Activated CD4-positive, alpha-beta T cell treated with anti-CD3 and anti-CD28 coated beads, Interleukin-2, Interleukin-4, amounts not matched to agents 100 ng/mL and 50 ng/mL, durations not matched to agents 16 hours and 8 hours (primary cell): ENCODE measurements at regions not wholly inside any gene's neighbourhood (a gene's known extent, or its start where the extent isn't known, plus 50 kb on each side); places are given as distances from the start of the nearest gene placed in this dataset.
"Not testable (repeated sequence)": the region's sequence is repeated elsewhere in the genome, so short reads cannot be mapped to it uniquely, and the experiment has no call there.

Experiments
- DNase-seq: peaks from one replicate; pipeline ENCODE4 v3.0.0-alpha.2; 2020; ENCODE audit warnings: low spot score

DNA sequence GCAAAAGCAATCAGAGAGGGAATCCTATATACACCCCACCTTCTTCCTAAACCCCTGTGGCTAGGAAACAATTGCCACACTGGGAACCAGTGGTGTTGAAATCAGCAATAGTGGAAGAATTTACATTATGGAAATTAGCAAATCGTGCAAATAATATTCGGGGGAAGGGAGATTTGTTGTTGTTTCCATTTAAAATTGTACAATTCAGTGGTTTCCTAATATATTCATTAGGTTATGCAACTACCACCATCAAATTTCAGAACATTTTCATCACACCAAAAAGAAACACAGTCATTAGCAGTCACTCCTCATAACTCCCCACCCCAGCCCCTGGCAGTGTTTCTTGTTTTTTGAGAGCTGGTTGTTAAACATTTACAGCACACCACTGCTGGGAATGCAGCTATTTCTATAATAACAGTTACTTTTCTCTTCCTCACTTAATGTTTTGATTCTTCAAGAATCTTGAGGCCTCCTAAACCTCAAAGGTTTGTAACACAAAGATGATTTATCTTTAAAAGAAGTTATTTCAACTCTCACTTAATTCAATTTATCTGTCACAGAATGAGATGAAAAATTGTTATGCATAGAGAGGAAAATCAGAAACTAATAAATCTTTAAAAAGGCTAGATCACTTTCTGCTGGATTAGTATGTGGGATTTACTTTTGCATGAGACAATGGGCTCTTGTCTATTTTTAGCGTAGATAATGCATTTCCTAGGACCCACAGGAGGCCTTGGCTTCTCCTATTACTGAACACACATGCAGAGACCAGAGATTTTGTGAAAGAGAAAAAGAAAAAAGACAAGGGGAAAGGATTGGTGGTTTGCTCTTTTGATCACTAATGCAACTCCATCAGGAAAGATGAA, 91.8 kb upstream of the DAPK1 start:
- no peak for DNase-seq

GRCh38 chr9:87406543-87407166, 91.0 kb upstream of the DAPK1 start:
- no peak for DNase-seq

GRCh38 chr9:87410047-87411005, 87.3 kb upstream of the DAPK1 start:
- DNase-seq, result not testable (repeated sequence)

DNA sequence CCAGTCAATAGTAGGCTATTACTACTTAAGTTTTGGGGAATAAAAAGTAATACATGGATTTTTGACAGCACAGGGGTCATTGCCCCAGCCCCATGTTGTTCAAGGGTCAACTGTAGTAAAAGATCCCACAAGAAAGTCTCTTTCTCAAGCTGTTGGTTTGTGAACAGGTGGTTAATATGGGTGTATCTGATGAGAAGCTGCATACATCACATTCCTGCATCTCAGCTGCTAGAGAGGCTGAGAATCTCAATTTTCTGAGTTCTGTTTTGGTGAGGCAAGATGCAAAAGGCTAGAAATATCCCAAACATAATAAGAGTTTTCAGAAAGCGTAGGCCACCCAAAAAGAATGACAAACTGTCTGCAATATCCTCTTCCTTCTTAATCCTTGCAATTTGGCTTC, 76.8 kb upstream of the DAPK1 start:
- no peak for DNase-seq

- DNase-seq, result no peak
Measured at GRCh38 chr9:87421734-87422133, 75.9 kb upstream of the DAPK1 start.

DNA sequence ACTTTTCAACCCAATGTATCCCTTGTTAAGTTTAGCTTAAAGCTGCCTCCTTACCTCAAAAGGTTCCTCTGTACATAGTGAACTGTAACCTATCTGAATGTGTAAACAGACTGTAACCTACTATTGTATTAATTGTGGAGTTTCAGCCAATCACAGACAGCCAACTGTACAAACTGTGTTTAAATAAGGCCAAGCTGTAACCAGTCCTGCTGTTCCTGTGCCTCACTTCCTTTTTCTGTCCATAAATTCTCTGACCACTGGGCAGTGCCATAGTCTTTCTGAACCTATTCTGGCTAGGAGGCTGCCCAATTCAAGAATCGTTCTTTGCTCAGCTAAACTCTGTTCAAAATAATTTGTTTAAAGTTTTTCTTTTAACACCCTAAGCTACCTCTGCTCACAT, 74.7 kb upstream of the DAPK1 start:
- no peak for DNase-seq

- not testable (repeated sequence) for DNase-seq
Measured at GRCh38 chr9:87423885-87424284, 73.8 kb upstream of the DAPK1 start.

DNA sequence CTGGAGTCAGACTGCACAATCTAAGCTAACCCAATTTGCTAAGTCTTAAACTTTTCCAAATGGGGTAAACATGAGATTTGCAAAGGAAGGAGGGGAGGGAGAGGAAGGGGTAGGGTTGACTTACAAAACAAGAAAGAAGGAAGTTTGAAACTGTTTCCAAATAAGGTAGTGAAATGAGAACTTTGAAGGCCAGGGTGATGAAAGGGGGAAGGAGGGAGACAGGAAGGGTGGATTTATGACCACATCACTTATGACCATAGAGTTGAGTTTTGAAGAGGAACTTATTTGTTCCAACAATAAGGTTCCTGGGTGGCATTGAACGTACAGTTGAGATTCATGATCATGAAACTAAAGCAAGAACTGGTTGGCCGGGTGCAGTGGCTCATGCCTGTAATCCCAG, 72.5 kb upstream of the DAPK1 start:
- no peak for DNase-seq

DNA sequence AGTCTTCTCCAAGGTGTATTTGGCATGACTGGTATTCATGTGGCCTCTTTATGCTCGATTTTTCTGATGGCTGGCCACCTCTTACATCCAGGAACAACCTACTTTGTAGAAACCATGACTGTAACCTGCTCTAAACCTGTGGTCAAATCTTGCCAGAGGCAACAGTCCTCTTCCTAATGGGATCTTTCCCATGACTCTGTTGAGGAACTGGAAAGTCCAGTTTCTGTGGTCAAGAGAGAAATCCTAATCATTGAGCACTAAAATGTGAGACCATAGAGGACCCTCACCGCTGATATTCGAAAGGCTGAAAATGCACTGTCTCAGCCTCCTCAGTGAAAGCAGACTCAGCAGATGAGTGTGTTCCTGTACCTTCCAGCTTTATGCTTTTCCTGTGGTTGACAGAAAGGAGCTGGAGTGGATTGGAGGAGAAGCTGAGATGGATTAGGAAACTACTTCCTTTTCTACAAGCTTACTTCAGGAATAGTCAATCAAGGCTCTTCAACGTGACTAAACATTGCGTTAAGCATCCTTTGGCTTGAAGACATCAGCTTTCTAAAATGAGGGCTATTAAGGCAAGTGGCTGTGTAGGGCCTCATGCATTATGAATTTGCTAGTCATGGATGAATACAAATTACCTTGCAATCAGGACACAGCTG, 69.7 kb upstream of the DAPK1 start:
- no peak for DNase-seq

DNA sequence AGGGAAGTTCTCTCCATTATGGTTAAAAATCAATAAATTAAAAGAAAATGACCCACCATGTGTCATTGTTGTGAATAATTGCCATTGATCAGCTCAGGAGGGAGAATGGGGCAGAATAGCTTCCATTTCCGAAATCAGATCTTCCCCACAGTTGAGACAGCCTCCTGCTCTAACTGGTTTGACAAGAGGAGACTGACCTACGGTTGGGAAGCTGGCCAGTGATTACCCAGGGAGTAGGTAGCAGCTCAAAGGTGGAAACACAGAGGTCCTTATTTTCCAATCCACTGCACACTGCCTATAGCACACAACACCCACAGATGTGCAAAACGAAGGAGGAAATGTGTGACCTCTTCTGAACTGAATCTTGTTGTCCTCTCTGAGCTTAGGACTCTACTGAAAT, 69.0 kb upstream of the DAPK1 start:
- DNase-seq, result no peak

DNA sequence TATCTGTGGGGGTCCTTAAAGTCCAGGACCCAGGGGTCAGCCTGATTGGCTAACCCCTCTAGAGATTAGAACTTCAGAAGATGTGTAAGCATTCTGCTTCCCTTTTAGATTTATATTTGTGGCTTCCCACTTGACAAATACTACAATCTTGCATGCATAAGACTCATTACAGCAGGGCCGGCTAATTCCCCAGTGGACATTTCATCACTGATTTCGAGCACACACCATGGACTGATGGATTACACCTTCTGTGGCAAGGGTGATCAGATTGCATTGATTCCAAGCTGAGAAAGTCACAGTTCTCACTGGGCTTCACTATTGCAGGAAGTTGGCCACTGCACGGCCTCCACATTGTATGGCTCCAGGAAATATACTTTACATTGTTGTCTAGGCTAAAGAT, 65.8 kb upstream of the DAPK1 start:
- no peak for DNase-seq

GRCh38 chr9:87433853-87434252, 63.8 kb upstream of the DAPK1 start:
- no peak for DNase-seq

GRCh38 chr9:87434366-87434765, 63.3 kb upstream of the DAPK1 start:
- no peak for DNase-seq

- DNase-seq, result no peak
Measured at GRCh38 chr9:87435189-87435880, 62.3 kb upstream of the DAPK1 start.

DNA sequence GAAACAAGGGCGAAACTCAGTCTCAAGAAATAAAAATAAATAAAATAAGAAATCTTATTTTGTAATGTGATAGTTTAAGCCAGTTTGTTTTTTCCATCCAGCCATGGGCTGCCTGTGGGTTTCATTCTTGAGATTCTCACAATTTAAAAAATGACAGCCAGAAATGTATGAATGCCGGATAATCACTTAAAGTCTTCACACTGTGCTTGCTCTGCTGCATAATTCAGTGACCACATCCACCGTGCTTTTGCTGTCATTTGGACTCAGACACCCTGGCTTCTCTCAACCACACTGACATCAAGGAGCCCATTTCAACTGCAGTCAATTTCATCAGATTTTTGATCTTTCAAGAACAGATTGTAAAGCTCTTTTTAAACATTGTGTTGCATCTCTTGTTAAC, 61.0 kb upstream of the DAPK1 start:
- no peak for DNase-seq

GRCh38 chr9:87437966-87438365, 59.7 kb upstream of the DAPK1 start:
- DNase-seq, result no peak

GRCh38 chr9:87441251-87441650, 56.4 kb upstream of the DAPK1 start:
- no peak for DNase-seq

GRCh38 chr9:87442451-87442850, 55.2 kb upstream of the DAPK1 start:
- no peak for DNase-seq

DNA sequence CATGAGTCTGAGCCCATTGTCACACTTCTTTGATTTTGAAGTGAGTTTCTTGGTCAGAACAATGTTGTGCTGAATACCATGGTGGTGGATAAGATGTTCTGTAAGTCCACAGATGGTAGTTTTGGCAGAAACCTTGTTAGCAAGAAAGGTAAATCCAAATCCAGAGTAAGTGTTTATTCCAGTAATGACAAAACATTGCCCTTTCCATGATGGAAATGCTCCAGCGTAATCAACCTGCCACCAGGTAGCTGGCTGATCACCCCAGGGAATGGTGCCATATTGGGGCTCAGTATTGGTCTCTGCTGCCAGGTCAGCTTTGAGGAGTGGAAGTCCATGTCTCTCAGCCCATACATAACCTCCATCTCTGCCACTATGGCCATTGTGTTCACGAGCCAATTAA, 54.7 kb upstream of the DAPK1 start:
- DNase-seq, result no peak

GRCh38 chr9:87443461-87443860, 54.2 kb upstream of the DAPK1 start:
- no peak for DNase-seq

DNA sequence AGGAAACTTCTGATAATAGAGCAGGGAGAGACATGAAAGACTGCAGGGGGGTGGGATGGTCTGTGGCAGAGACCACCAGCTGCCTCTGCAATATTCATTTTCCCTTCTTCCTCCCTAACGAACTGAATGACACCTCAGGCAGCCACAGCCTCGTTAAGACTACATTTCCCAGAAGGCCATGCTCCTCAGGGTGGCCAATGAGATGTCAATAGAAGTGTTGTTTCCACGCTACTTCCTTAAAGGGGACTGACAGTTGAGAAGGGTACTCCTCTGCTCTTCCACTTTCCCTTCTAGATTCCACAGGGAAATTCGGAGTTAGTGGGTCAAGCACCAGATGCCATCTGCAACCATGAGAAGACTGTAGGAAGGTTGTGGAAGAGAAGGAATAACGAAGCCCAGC, 52.0 kb upstream of the DAPK1 start:
- peak; percentile 26 for DNase-seq
